IMR-90 (cell line): ENCODE measurements at regions not wholly inside any gene's neighbourhood (a gene's known extent, or its start where the extent isn't known, plus 50 kb on each side); places are given as distances from the start of the nearest gene placed in this dataset.

Source experiments
- BHLHE40 ChIP-seq: fragments of 150-350 bp; IDR thresholded peaks from 2 replicates; pipeline ENCODE4 v1.6.1; 2016; ENCODE audit warnings: mild to moderate bottlenecking, low read depth, low read length
- CEBPB ChIP-seq: IDR thresholded peaks from 2 replicates; pipeline ENCODE4 v1.6.1; 2012; ENCODE audit warnings: low read depth, low read length, improper control_type of control experiment
- CHD1 ChIP-seq: IDR thresholded peaks from 2 replicates; pipeline ENCODE4 v1.6.1; 2012; ENCODE audit warnings: low read depth, low read length, improper control_type of control experiment
- CTCF ChIP-seq: conservative IDR thresholded peaks from 2 replicates; pipeline ENCODE4 v1.5.1; 2012; ENCODE audit warnings: mild to moderate bottlenecking, low read depth, low read length, improper control_type of control experiment
- FOS ChIP-seq: fragments of 150-350 bp; IDR thresholded peaks from 2 replicates; pipeline ENCODE4 v1.6.1; 2016; ENCODE audit warnings: low read depth, low read length
- MAFK ChIP-seq: IDR thresholded peaks from 2 replicates; pipeline ENCODE4 v1.6.1; 2012; ENCODE audit warnings: low read depth, low read length, improper control_type of control experiment
- MXI1 ChIP-seq: IDR thresholded peaks from 2 replicates; pipeline ENCODE4 v1.6.1; 2012; ENCODE audit warnings: low read depth, mild to moderate bottlenecking, low read length, moderate library complexity, borderline replicate concordance
- POLR2A ChIP-seq: IDR thresholded peaks from 2 replicates; pipeline ENCODE4 v1.6.1; 2012; ENCODE audit warnings: mild to moderate bottlenecking, low read depth, low read length
- RAD21 ChIP-seq: IDR thresholded peaks from 2 replicates; pipeline ENCODE4 v1.6.1; 2012; ENCODE audit warnings: low read length, improper control_type of control experiment
- RCOR1 ChIP-seq: IDR thresholded peaks from 2 replicates; pipeline ENCODE4 v1.6.1; 2012; ENCODE audit warnings: mild to moderate bottlenecking, low read length, improper control_type of control experiment; ENCODE audit not compliant: insufficient replicate concordance
- RFX5 ChIP-seq: IDR thresholded peaks from 2 replicates; pipeline ENCODE4 v1.8.0; 2012; ENCODE audit warnings: low read depth, mild to moderate bottlenecking, low read length, moderate library complexity
- SMC3 ChIP-seq: fragments of 150-350 bp; IDR thresholded peaks from 2 replicates; pipeline ENCODE4 v1.6.1; 2016; ENCODE audit warnings: low read depth, mild to moderate bottlenecking, antibody characterized with exemption, low read length, moderate library complexity
- USF2 ChIP-seq: fragments of 150-350 bp; IDR thresholded peaks from 2 replicates; pipeline ENCODE4 v1.6.1; 2017; ENCODE audit warnings: mild to moderate bottlenecking, antibody characterized with exemption, low read length, low read depth

- no peak for TF ChIP-seq CTCF
- no peak for TF ChIP-seq POLR2A
- no peak for TF ChIP-seq BHLHE40
- TF ChIP-seq RCOR1 = no peak
- TF ChIP-seq CHD1 = no peak
- TF ChIP-seq MAFK = no peak
- TF ChIP-seq RAD21 = no peak
- TF ChIP-seq RFX5 = no peak
- no peak for TF ChIP-seq MXI1
- no peak for TF ChIP-seq FOS
- no peak for TF ChIP-seq CEBPB
- TF ChIP-seq USF2 = no peak
- TF ChIP-seq SMC3 = no peak
Observed at GRCh38 chr6:169999367-169999766, 247.9 kb downstream of the ERMARD start.
